Osteocyte (in vitro differentiated cells): ENCODE measurements at regions not wholly inside any gene's neighbourhood (a gene's known extent, or its start where the extent isn't known, plus 50 kb on each side); places are given as distances from the start of the nearest gene placed in this dataset.
"Not testable (repeated sequence)": the region's sequence is repeated elsewhere in the genome, so short reads cannot be mapped to it uniquely, and the experiment has no call there.

Source experiments
- DNase-seq: peaks from one replicate; pipeline ENCODE4 v3.0.0; 2021; ENCODE audit warnings: mixed read lengths; ENCODE audit not compliant: unreplicated experiment; ENCODE audit errors: extremely low spot score
- H3K27ac Mint-ChIP-seq: one replicate; pipeline ENCODE4 v1.8.0; 2021; ENCODE audit warnings: mild to moderate bottlenecking, mixed read lengths; ENCODE audit not compliant: unreplicated experiment
- H3K27me3 Mint-ChIP-seq: one replicate; pipeline ENCODE4 v1.8.0; 2021; ENCODE audit warnings: mixed read lengths; ENCODE audit not compliant: unreplicated experiment
- H3K36me3 Mint-ChIP-seq: one replicate; pipeline ENCODE4 v1.8.0; 2021; ENCODE audit warnings: mixed read lengths; ENCODE audit not compliant: unreplicated experiment
- H3K4me1 Mint-ChIP-seq: one replicate; pipeline ENCODE4 v1.8.0; 2021; ENCODE audit warnings: mixed read lengths; ENCODE audit not compliant: unreplicated experiment
- H3K4me3 Mint-ChIP-seq: one replicate; pipeline ENCODE4 v1.8.0; 2021; ENCODE audit warnings: mild to moderate bottlenecking, moderate library complexity, mixed read lengths; ENCODE audit not compliant: unreplicated experiment
- H3K9me3 Mint-ChIP-seq: one replicate; pipeline ENCODE4 v1.8.0; 2021; ENCODE audit warnings: mixed read lengths; ENCODE audit not compliant: unreplicated experiment
- TF ChIP-seq, protein P1 (sequence below): fragments of 200-600 bp; sonication (generic); IDR thresholded peaks from 2 replicates; pipeline ENCODE4 v1.5.0; 2021; ENCODE audit warnings: antibody characterized with exemption, mild to moderate bottlenecking, moderate library complexity

GRCh38 chr11:43177975-43178374 lies 133.8 kb upstream of the API5 start:
- H3K27ac Mint-ChIP-seq, result no peak overlapping the region
- peaks cover 6% of the 10 kb centered on the region for H3K9me3 Mint-ChIP-seq
- DNase-seq, result no peak
- no peaks in the 10 kb centered on the region for H3K4me1 Mint-ChIP-seq
- TF ChIP-seq, protein P1, sequence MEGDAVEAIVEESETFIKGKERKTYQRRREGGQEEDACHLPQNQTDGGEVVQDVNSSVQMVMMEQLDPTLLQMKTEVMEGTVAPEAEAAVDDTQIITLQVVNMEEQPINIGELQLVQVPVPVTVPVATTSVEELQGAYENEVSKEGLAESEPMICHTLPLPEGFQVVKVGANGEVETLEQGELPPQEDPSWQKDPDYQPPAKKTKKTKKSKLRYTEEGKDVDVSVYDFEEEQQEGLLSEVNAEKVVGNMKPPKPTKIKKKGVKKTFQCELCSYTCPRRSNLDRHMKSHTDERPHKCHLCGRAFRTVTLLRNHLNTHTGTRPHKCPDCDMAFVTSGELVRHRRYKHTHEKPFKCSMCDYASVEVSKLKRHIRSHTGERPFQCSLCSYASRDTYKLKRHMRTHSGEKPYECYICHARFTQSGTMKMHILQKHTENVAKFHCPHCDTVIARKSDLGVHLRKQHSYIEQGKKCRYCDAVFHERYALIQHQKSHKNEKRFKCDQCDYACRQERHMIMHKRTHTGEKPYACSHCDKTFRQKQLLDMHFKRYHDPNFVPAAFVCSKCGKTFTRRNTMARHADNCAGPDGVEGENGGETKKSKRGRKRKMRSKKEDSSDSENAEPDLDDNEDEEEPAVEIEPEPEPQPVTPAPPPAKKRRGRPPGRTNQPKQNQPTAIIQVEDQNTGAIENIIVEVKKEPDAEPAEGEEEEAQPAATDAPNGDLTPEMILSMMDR, result no peak
- H3K27me3 Mint-ChIP-seq, result no peaks in the 10 kb centered on the region
- no peak overlapping the region for H3K4me3 Mint-ChIP-seq
- no peaks in the 10 kb centered on the region for H3K36me3 Mint-ChIP-seq

DNA sequence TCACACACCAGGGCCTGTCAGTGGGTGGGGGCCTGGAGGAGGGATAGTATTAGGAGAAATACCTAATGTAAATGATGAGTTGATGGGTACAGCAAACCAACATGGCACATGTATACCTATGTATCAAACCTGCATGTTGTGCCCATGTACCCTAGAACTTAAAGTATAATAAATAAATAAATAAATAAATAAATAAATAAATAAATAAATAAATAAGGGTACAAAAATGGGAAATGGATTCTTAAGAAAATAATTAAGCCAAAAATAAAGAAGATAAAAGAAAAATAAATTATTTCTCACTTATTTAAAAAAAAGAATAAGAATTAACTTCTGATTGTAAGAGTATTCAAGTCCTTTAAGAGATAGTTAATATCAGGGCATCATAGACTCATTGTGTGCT lies 117.3 kb upstream of the API5 start:
- H3K4me1 Mint-ChIP-seq, H3K36me3 Mint-ChIP-seq, DNase-seq, H3K27ac Mint-ChIP-seq, H3K4me3 Mint-ChIP-seq, H3K27me3 Mint-ChIP-seq: not testable (repeated sequence)
- H3K9me3 Mint-ChIP-seq, result peaks cover 13% of the 10 kb centered on the region

- TF ChIP-seq, protein P1, result no peak
- H3K4me3 Mint-ChIP-seq, result no peak overlapping the region
- H3K36me3 Mint-ChIP-seq, result no peaks in the 10 kb centered on the region
- H3K9me3 Mint-ChIP-seq, result peaks cover 20% of the 10 kb centered on the region
- no peak overlapping the region for H3K27ac Mint-ChIP-seq
- DNase-seq, result no peak
- no peaks in the 10 kb centered on the region for H3K4me1 Mint-ChIP-seq
- H3K27me3 Mint-ChIP-seq, result no peaks in the 10 kb centered on the region
Measured at GRCh38 chr11:43197379-43197778, 114.4 kb upstream of the API5 start.

- Mint-ChIP-seq H3K27ac (no peak overlapping the region), H3K4me3 (no peak overlapping the region), H3K9me3 (peaks cover 20% of the 10 kb centered on the region), H3K27me3 (no peaks in the 10 kb centered on the region), H3K4me1 (no peaks in the 10 kb centered on the region), H3K36me3 (no peaks in the 10 kb centered on the region)
- TF ChIP-seq, protein P1, result no peak
- DNase-seq, result no peak
Measured at GRCh38 chr11:43200031-43200430, 111.8 kb upstream of the API5 start.

DNA sequence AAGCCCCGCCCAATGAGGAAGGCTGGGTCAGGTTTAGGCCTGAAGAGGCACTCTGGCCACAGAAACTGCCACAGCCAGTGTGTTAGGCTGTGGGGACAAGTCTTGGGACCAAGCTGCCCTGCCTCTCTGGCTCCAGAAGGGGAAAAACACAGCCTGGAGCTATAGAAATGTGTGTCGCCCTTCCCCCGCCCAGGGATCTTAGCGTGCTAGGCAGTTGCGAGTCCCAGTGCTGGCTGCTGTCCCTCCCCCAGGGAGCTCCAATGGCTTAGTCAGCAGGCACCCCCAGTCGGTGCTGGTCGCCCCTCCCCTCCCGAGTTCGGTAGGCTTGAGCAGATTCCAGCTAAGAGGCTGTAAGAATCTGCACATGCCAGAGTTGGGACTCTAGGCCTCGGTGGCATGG lies 99.5 kb upstream of the API5 start:
- no peaks in the 10 kb centered on the region for H3K4me1 Mint-ChIP-seq
- H3K36me3 Mint-ChIP-seq, result no peaks in the 10 kb centered on the region
- no peak overlapping the region for H3K4me3 Mint-ChIP-seq
- DNase-seq, result no peak
- peaks cover 47% of the 10 kb centered on the region for H3K9me3 Mint-ChIP-seq
- H3K27me3 Mint-ChIP-seq, result no peaks in the 10 kb centered on the region
- no peak overlapping the region for H3K27ac Mint-ChIP-seq
- TF ChIP-seq, protein P1, result no peak

DNA sequence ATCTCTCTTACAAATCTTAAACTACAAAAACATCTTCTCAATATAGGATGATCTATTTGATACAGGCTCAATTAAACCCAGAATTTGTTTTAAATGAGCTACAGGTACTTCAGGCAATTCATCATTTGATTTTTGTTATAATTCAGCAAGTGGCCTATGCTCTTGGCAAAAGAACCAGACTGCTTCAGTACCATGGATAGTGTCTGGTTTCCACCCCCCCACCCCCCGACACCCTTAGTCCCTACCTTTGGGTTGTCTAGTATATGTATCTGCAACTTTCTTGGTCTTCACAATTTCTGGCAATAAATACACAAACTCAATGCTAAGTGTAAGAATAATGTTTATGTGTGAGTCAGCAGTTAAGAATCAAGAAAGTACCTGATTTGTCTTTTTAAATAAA lies 97.3 kb upstream of the API5 start:
- Mint-ChIP-seq H3K4me3 (no peak overlapping the region), H3K36me3 (no peaks in the 10 kb centered on the region), H3K9me3 (peaks cover 32% of the 10 kb centered on the region), H3K4me1 (no peaks in the 10 kb centered on the region), H3K27me3 (no peaks in the 10 kb centered on the region), H3K27ac (no peak overlapping the region)
- TF ChIP-seq, protein P1, result no peak
- DNase-seq, result no peak
